H9 (cell line): ENCODE measurements at regions not wholly inside any gene's neighbourhood (a gene's known extent, or its start where the extent isn't known, plus 50 kb on each side); places are given as distances from the start of the nearest gene placed in this dataset.

Experiments
- DNase-seq: peaks from one replicate; pipeline ENCODE4 v3.0.0-alpha.2; 2017
- H2AFZ ChIP-seq: one replicate; pipeline ENCODE4 v1.6.1; 2013; ENCODE audit warnings: mild to moderate bottlenecking, low read length, control low read depth, moderate library complexity
- H2AK5ac ChIP-seq: 2 replicates; pipeline ENCODE4 v1.6.1; 2013; ENCODE audit warnings: low read length, control low read depth, mixed read lengths; ENCODE audit not compliant: insufficient read length
- H2BK120ac ChIP-seq: one replicate; pipeline ENCODE4 v1.6.1; 2013; ENCODE audit warnings: low read depth, mild to moderate bottlenecking, low read length, control low read depth, inconsistent platforms; ENCODE audit not compliant: poor library complexity, severe bottlenecking
- H2BK12ac ChIP-seq: 2 replicates; pipeline ENCODE4 v1.6.1; 2013; ENCODE audit warnings: low read length, control low read depth, mixed read lengths, low read depth; ENCODE audit not compliant: insufficient read length
- H2BK15ac ChIP-seq: 2 replicates; pipeline ENCODE4 v1.6.1; 2013; ENCODE audit warnings: low read depth, low read length, control low read depth
- H2BK20ac ChIP-seq: one replicate; pipeline ENCODE4 v1.6.1; 2013; ENCODE audit warnings: low read depth, mild to moderate bottlenecking, low read length, control low read depth, inconsistent platforms; ENCODE audit not compliant: poor library complexity, severe bottlenecking
- H2BK5ac ChIP-seq: 2 replicates; pipeline ENCODE4 v1.6.1; 2013; ENCODE audit warnings: low read length, control low read depth, mixed read lengths; ENCODE audit not compliant: insufficient read length
- H3K14ac ChIP-seq: 2 replicates; pipeline ENCODE4 v1.6.1; 2013; ENCODE audit warnings: low read length, control low read depth; ENCODE audit not compliant: insufficient read depth
- H3K18ac ChIP-seq: 2 replicates; pipeline ENCODE4 v1.6.1; 2013; ENCODE audit warnings: low read depth, mild to moderate bottlenecking, mixed read lengths, low read length, control low read depth; ENCODE audit not compliant: insufficient read length
- H3K23ac ChIP-seq: 2 replicates; pipeline ENCODE4 v1.6.1; 2013; ENCODE audit warnings: low read length, control low read depth, mixed read lengths, low read depth; ENCODE audit not compliant: insufficient read length
- H3K23me2 ChIP-seq: 2 replicates; pipeline ENCODE4 v1.6.1; 2013; ENCODE audit warnings: low read depth, mild to moderate bottlenecking, mixed read lengths, low read length, control low read depth; ENCODE audit not compliant: insufficient read length, poor library complexity, severe bottlenecking
- H3K27ac ChIP-seq: 2 replicates; pipeline ENCODE4 v1.5.1; 2013; ENCODE audit warnings: low read length, control low read depth, mixed read lengths, low read depth; ENCODE audit not compliant: insufficient read length
- H3K27me3 ChIP-seq: 2 replicates; pipeline ENCODE4 v1.6.1; 2013; ENCODE audit warnings: low read length, control low read depth, inconsistent platforms; ENCODE audit not compliant: insufficient read depth
- H3K4ac ChIP-seq: 2 replicates; pipeline ENCODE4 v1.6.1; 2013; ENCODE audit warnings: low read depth, mild to moderate bottlenecking, control low read depth, inconsistent platforms, low read length, moderate library complexity
- H3K4me1 ChIP-seq: 2 replicates; pipeline ENCODE4 v1.6.1; 2013; ENCODE audit warnings: low read length, control low read depth, inconsistent platforms; ENCODE audit not compliant: insufficient read depth
- H3K4me2 ChIP-seq: 2 replicates; pipeline ENCODE4 v1.6.1; 2013; ENCODE audit warnings: low read length, control low read depth, mixed read lengths; ENCODE audit not compliant: insufficient read length, insufficient read depth
- H3K56ac ChIP-seq: 2 replicates; pipeline ENCODE4 v1.6.1; 2013; ENCODE audit warnings: low read depth, mild to moderate bottlenecking, mixed read lengths, low read length, control low read depth; ENCODE audit not compliant: insufficient read length
- H3K79me1 ChIP-seq: 2 replicates; pipeline ENCODE4 v1.6.1; 2013; ENCODE audit warnings: low read depth, mild to moderate bottlenecking, moderate library complexity, low read length, control low read depth, inconsistent platforms; ENCODE audit not compliant: insufficient read depth, poor library complexity, severe bottlenecking
- H3K79me2 ChIP-seq: 2 replicates; pipeline ENCODE4 v1.6.1; 2013; ENCODE audit warnings: low read length, control low read depth, inconsistent platforms; ENCODE audit not compliant: insufficient read depth
- H3K9ac ChIP-seq: 2 replicates; pipeline ENCODE4 v1.6.1; 2013; ENCODE audit warnings: low read length, control low read depth, mixed read lengths; ENCODE audit not compliant: insufficient read length; ENCODE audit errors: extremely low read depth
- H3K9me3 ChIP-seq: one replicate; pipeline ENCODE4 v1.6.1; 2013; ENCODE audit warnings: low read depth, low read length, inconsistent platforms; ENCODE audit not compliant: control insufficient read depth
- H3T11ph ChIP-seq: one replicate; pipeline ENCODE4 v1.6.1; 2013; ENCODE audit warnings: mild to moderate bottlenecking, low read length, control low read depth, inconsistent platforms
- H4K20me1 ChIP-seq: one replicate; pipeline ENCODE4 v1.6.1; 2013; ENCODE audit not compliant: control insufficient read depth, insufficient read length, insufficient read depth
- H4K5ac ChIP-seq: 2 replicates; pipeline ENCODE4 v1.6.1; 2013; ENCODE audit warnings: low read depth, mild to moderate bottlenecking, mixed read lengths, low read length, control low read depth; ENCODE audit not compliant: insufficient read length
- H4K8ac ChIP-seq: replicated peaks from 2 replicates; pipeline ENCODE4 v1.6.1; 2013; ENCODE audit warnings: low read length, control low read depth, mixed read lengths, low read depth; ENCODE audit not compliant: insufficient read length
- H4K91ac ChIP-seq: 2 replicates; pipeline ENCODE4 v1.6.1; 2013; ENCODE audit warnings: low read depth, mild to moderate bottlenecking, moderate library complexity, mixed read lengths, low read length, control low read depth; ENCODE audit not compliant: insufficient read length
- H3K27ac Mint-ChIP-seq, 3 experiments: 2 replicates in 2 of 3; 3 replicates in 1 of 3; pipeline ENCODE4 v1.8.0; 2020 to 2021; ENCODE audit warnings: mixed read lengths in 3 of 3, mild to moderate bottlenecking in 1 of 3, moderate library complexity in 1 of 3
- H3K27me3 Mint-ChIP-seq: 2 replicates; pipeline ENCODE4 v1.8.0; 2021; ENCODE audit warnings: low read depth, mild to moderate bottlenecking, moderate library complexity, mixed read lengths
- H3K36me3 Mint-ChIP-seq, 3 experiments: 2 replicates in 2 of 3; 3 replicates in 1 of 3; pipeline ENCODE4 v1.8.0; 2020 to 2021; ENCODE audit warnings: low read depth in 3 of 3, mixed read lengths in 3 of 3; ENCODE audit not compliant: insufficient read depth in 1 of 3
- H3K4me1 Mint-ChIP-seq, 2 experiments: 2 replicates each; pipeline ENCODE4 v1.8.0; 2020; ENCODE audit warnings: mixed read lengths in 2 of 2
- H3K4me3 Mint-ChIP-seq, 2 experiments: 2 replicates in 1 of 2; 3 replicates in 1 of 2; pipeline ENCODE4 v1.8.0; 2020 to 2021; ENCODE audit warnings: mild to moderate bottlenecking in 2 of 2, mixed read lengths in 2 of 2, moderate library complexity in 1 of 2
- H3K9me3 Mint-ChIP-seq, 2 experiments: 2 replicates in 1 of 2; 3 replicates in 1 of 2; pipeline ENCODE4 v1.8.0; 2020; ENCODE audit warnings: mild to moderate bottlenecking in 2 of 2, mixed read lengths in 2 of 2, moderate library complexity in 1 of 2
- CTCF ChIP-seq: fragments of 200-600 bp; sonication (generic); conservative IDR thresholded peaks from 3 replicates; pipeline ENCODE4 v1.8.0; 2021; ENCODE audit warnings: antibody characterized with exemption, mild to moderate bottlenecking

- Histone ChIP-seq H4K8ac (no peak overlapping the region), H2BK5ac (no peak overlapping the region), H3K14ac (no peak overlapping the region), H3K23ac (no peak overlapping the region), H3K4me1 (no peaks in the 10 kb centered on the region; the same call in 1 of the 2 replicates), H3K9ac (no peak overlapping the region), H3K27me3 (no peaks in the 10 kb centered on the region), H2BK15ac (no peak overlapping the region), H3K27ac (no peak overlapping the region), H3K9me3 (no peaks in the 10 kb centered on the region), H3T11ph (no peak overlapping the region), H2AK5ac (no peak overlapping the region), H3K56ac (no peak overlapping the region), H2AFZ (no peak overlapping the region), H2BK12ac (no peak overlapping the region), H4K20me1 (no peaks in the 10 kb centered on the region), H3K79me1 (no peaks in the 10 kb centered on the region), H4K91ac (no peak overlapping the region), H2BK20ac (no peak overlapping the region), H3K4me2 (no peak overlapping the region), H3K18ac (no peak overlapping the region), H3K79me2 (no peaks in the 10 kb centered on the region), H4K5ac (no peak overlapping the region), H3K23me2 (no peaks in the 10 kb centered on the region), H2BK120ac (no peak overlapping the region), H3K4ac (no peak overlapping the region)
- Mint-ChIP-seq H3K36me3 (no peaks in the 10 kb centered on the region), H3K27ac (no peak overlapping the region), H3K9me3 (no peaks in the 10 kb centered on the region), H3K4me1 (peaks cover 10 to 13% of the 10 kb centered on the region in 2 experiments), H3K27me3 (no peaks in the 10 kb centered on the region), H3K4me3 (no peak overlapping the region)
- DNase-seq = no peak
- TF ChIP-seq CTCF = no peak
Measured at GRCh38 chr4:107156443-107156842, 120.3 kb upstream of the DKK2 start.
